Spleen (tissue), 11 donors: ENCODE measurements at regions not wholly inside any gene's neighbourhood (a gene's known extent, or its start where the extent isn't known, plus 50 kb on each side); places are given as distances from the start of the nearest gene placed in this dataset.

Source experiments
- DNase-seq: peaks from one replicate; pipeline ENCODE4 v3.0.0-alpha.2; 2020
- H3K27ac ChIP-seq, 8 donors: fragments of 200-600 bp; sonication (generic) in 7 of 8; 1 replicate in 4 of 8; 2 replicates in 4 of 8; pipeline versions ENCODE4 v1.5.0 to v1.8.0; 2016 to 2021; ENCODE audit warnings: inconsistent platforms in 4 of 8, mild to moderate bottlenecking in 4 of 8, moderate library complexity in 1 of 8
- H3K27me3 ChIP-seq, 7 donors: fragments of 200-600 bp; sonication (generic) in 6 of 7; replicated peaks in 1 of 7; 1 replicate in 4 of 7; 2 replicates in 3 of 7; pipeline versions ENCODE4 v1.5.0 to v1.8.0; 2016 to 2021; ENCODE audit warnings: inconsistent platforms in 3 of 7, mild to moderate bottlenecking in 1 of 7
- H3K36me3 ChIP-seq, 6 donors: fragments of 200-600 bp; sonication (generic) in 5 of 6; 1 replicate in 4 of 6; 2 replicates in 2 of 6; pipeline versions ENCODE4 v1.5.0 to v1.8.0; 2016 to 2021; ENCODE audit warnings: inconsistent platforms in 2 of 6
- H3K4me1 ChIP-seq, 6 donors: fragments of 200-600 bp; sonication (generic) in 5 of 6; 1 replicate in 3 of 6; 2 replicates in 3 of 6; pipeline versions ENCODE4 v1.5.0 to v1.8.0; 2016 to 2021; ENCODE audit warnings: inconsistent platforms in 3 of 6
- H3K4me3 ChIP-seq, 8 donors: fragments of 200-600 bp; sonication (generic) in 7 of 8; 1 replicate in 4 of 8; 2 replicates in 4 of 8; pipeline versions ENCODE4 v1.5.0 to v1.8.0; 2016 to 2021; ENCODE audit warnings: inconsistent platforms in 4 of 8, mild to moderate bottlenecking in 4 of 8, moderate library complexity in 2 of 8
- H3K9me3 ChIP-seq, 8 donors: fragments of 200-600 bp; sonication (generic) in 7 of 8; 1 replicate in 4 of 8; 2 replicates in 4 of 8; pipeline versions ENCODE4 v1.5.0 to v1.8.0; 2016 to 2021; ENCODE audit warnings: inconsistent platforms in 4 of 8
- CTCF ChIP-seq, 11 experiments: fragments of 200-600 bp in 7 of 11; fragments of 450-650 bp in 4 of 11; sonication (generic) in 4 of 11; IDR thresholded peaks in 8 of 11; conservative IDR thresholded peaks in 3 of 11; 1 replicate in 7 of 11; 2 replicates in 4 of 11; pipeline versions ENCODE4 v1.4.0 to v1.8.0; 2016 to 2021; ENCODE audit warnings: antibody characterized with exemption in 11 of 11, inconsistent platforms in 4 of 11, mild to moderate bottlenecking in 1 of 11
- POLR2A ChIP-seq, 3 donors: fragments of 450-650 bp; IDR thresholded peaks; one replicate each; pipeline ENCODE4 v1.5.1; 2017; ENCODE audit warnings: antibody characterized with exemption in 3 of 3, mild to moderate bottlenecking in 1 of 3
- POLR2AphosphoS5 ChIP-seq, 3 donors: sonication (generic); formaldehyde crosslinking; IDR thresholded peaks; one replicate each; pipeline ENCODE4 v1.5.1; 2017; ENCODE audit warnings: antibody characterized with exemption in 3 of 3
- WGBS, 5 donors: extraction: QIAGEN DNeasy Blood & Tissue Kit in 3 of 5; methylation state at CpG; one replicate each; pipeline versions ENCODE4 v1.1.5 to v1.1.7; 2013 to 2018; 5-methylcytosine and 5-hydroxymethylcytosine counted together
- intact Hi-C: fragments of 100-400 bp; cut with DNase I; formaldehyde crosslinking; loops from one replicate; pipeline ENCODE4 v1.15.0; 2023; ENCODE audit warnings: low total_unique reads
- donor health status: healthy with polysubstance abuse.
- donor health status: DM: no; HTN: no; CAD: no; lungs with moderate emphysema.
- donor health status: DM: no; HTN: no; CAD: no.
- donor health status: Bipolar disorder and iron deficiency.
- donor health status: healthy.
- donor health status: DM: no; HTN: no; CAD: no.
- donor health status: DM: yes; HTN: yes; CAD: no.

GRCh38 chr10:78196396-78196795 lies 162.7 kb downstream of the RPS24 start:
- H3K27ac ChIP-seq: no peak overlapping the region
- intact Hi-C loops: no loop called here
- no peaks in the 10 kb centered on the region for H3K27me3 ChIP-seq
- H3K9me3 ChIP-seq: peaks cover 0 to 17% (median 12%) of the 10 kb centered on the region in 8 donors
- no peaks in the 10 kb centered on the region for H3K36me3 ChIP-seq
- no peaks in the 10 kb centered on the region for H3K4me1 ChIP-seq
- 39 to 54% (median 53%) methylated on average over 4 of the region's 4 CpGs for WGBS, 5 donors
- no peak for DNase-seq
- TF ChIP-seq POLR2AphosphoS5 (IDR thresholded peaks at IDR 0.05) (no peak), CTCF (IDR thresholded peaks at IDR 0.05 in 8 of 11, conservative IDR thresholded peaks at IDR 0.05 in 3 of 11) (no peak), POLR2A (IDR thresholded peaks at IDR 0.05) (no peak)
- H3K4me3 ChIP-seq: no peak overlapping the region

DNA sequence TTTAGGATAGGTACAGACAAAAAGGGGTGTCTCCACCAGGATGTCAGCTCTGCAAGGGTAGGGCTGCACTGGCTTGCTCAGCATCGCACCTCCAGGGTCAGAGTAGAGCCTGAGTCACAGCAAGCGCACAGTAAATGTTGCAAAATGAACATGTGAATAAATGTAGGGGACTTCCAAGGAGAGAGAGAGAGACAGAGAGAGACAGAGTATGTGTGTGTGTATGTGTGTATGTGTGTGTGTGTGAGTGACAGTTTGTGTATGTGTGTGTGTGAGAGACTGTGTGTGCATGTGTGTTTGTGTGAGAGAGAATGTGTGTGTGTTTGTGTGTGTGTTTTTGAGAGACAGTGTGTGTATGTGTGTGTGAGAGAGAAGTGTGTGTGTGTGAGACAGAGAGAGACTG lies 163.3 kb downstream of the RPS24 start:
- Histone ChIP-seq H3K9me3 (peaks cover 0 to 17% (median 12%) of the 10 kb centered on the region in 8 donors), H3K36me3 (no peaks in the 10 kb centered on the region), H3K27me3 (no peaks in the 10 kb centered on the region), H3K4me3 (no peak overlapping the region), H3K4me1 (no peaks in the 10 kb centered on the region), H3K27ac (no peak overlapping the region)
- DNase-seq: no peak
- WGBS, 5 donors: 74 to 84% (median 76%) methylated on average over 2 of the region's 2 CpGs
- intact Hi-C loops: no loop called here
- no peak for TF ChIP-seq POLR2A (IDR thresholded peaks at IDR 0.05)
- no peak for TF ChIP-seq POLR2AphosphoS5 (IDR thresholded peaks at IDR 0.05)
- no peak for TF ChIP-seq CTCF (IDR thresholded peaks at IDR 0.05 in 8 of 11, conservative IDR thresholded peaks at IDR 0.05 in 3 of 11)

DNA sequence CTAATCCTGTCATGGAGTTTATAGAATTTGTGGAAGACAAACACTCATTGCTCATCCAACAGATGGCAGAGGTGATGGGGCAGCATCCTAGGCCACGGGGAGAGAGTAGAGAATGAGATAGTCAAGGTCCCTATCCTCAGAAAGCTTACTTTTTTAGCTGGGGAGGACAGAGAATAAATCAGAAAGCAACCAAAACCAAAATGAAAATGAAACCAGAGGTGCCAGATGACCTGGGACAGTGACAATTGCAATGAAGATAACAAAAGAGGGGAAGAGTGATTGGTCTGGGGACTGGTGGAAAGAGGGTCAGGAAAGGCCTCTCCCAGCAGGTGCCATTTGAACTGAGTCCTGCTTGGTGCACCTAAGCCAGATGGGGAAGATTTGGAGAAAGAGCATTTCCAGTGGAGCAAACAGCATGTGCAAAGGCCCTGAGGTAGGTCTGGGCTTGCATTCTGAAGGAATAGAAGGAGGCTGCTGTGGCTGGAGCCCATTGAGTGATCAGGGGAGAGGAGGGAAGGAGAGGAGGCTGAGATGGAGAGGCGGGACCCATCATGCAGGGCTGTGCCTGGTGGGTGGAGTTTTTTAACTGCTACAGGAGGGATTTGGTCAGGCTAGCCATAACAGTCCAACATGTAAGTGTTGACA lies 164.1 kb downstream of the RPS24 start:
- Histone ChIP-seq H3K27me3 (no peaks in the 10 kb centered on the region), H3K9me3 (peaks cover 0 to 13% (median 11%) of the 10 kb centered on the region in 8 donors), H3K27ac (no peak overlapping the region), H3K4me1 (no peaks in the 10 kb centered on the region), H3K36me3 (no peaks in the 10 kb centered on the region), H3K4me3 (no peak overlapping the region)
- no peak for TF ChIP-seq POLR2AphosphoS5 (IDR thresholded peaks at IDR 0.05)
- TF ChIP-seq CTCF (IDR thresholded peaks at IDR 0.05 in 8 of 11, conservative IDR thresholded peaks at IDR 0.05 in 3 of 11): no peak
- TF ChIP-seq POLR2A (IDR thresholded peaks at IDR 0.05): no peak
- 66 to 93% (median 86%) methylated on average over 2 of the region's 2 CpGs for WGBS, 5 donors
- intact Hi-C loops: no loop called here
- no peak for DNase-seq

DNA sequence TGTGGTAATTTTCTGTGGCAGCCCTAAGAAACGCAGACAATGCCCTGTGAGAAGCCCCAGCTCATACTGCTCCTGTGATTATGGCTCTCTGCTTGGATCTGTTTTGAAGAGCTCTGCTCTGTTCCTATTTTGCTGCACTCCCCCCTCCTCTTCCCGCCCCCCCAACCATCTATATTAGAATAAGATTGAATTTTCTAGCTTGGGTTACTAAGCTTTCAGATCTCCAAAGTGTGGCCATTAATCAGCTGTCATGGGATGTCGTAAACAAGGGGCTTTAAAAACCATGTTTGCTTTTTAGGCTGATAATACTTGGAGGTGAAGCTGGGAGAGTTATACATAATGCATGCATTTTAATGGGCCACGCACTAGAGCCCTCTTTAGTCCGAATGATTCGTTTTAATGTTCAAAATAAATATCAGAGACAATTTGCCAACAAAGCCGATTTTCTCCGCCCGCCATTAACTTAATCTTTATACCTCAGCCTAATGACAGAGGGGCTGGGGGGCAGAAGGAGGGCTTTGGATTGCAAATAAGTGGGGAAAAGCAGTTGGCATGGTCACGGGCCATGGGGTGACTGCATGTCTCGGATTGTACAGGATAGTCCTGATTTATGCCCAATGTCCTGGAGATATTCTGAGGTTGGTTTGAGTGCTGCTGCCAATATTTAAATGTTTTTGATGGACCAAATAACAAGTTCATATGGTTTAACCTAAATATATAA lies 165.5 kb downstream of the RPS24 start:
- DNase-seq: no peak
- peaks cover 0 to 7% (median 2%) of the 10 kb centered on the region in 6 donors for H3K4me1 ChIP-seq
- no peaks in the 10 kb centered on the region for H3K9me3 ChIP-seq
- H3K36me3 ChIP-seq: no peaks in the 10 kb centered on the region
- H3K27ac ChIP-seq: no peak overlapping the region
- TF ChIP-seq POLR2AphosphoS5 (IDR thresholded peaks at IDR 0.05): no peak
- no peak for TF ChIP-seq CTCF (IDR thresholded peaks at IDR 0.05 in 8 of 11, conservative IDR thresholded peaks at IDR 0.05 in 3 of 11)
- no peak for TF ChIP-seq POLR2A (IDR thresholded peaks at IDR 0.05)
- intact Hi-C loops: no loop called here
- WGBS, 5 donors: 83 to 91% (median 89%) methylated on average over 11 of the region's 11 CpGs
- H3K4me3 ChIP-seq: no peak overlapping the region
- H3K27me3 ChIP-seq: no peaks in the 10 kb centered on the region
